GM19035 (cell line): ENCODE measurements at regions not wholly inside any gene's neighbourhood (a gene's known extent, or its start where the extent isn't known, plus 50 kb on each side); places are given as distances from the start of the nearest gene placed in this dataset.
A peak's percentile ranks its signal among the peaks of the same experiment; 100 is the strongest.

Source experiments
- ATAC-seq: cut with Tn5 transposase; IDR thresholded peaks from one replicate; pipeline ENCODE4 v1.9.1; 2021; ENCODE audit not compliant: unreplicated experiment

DNA sequence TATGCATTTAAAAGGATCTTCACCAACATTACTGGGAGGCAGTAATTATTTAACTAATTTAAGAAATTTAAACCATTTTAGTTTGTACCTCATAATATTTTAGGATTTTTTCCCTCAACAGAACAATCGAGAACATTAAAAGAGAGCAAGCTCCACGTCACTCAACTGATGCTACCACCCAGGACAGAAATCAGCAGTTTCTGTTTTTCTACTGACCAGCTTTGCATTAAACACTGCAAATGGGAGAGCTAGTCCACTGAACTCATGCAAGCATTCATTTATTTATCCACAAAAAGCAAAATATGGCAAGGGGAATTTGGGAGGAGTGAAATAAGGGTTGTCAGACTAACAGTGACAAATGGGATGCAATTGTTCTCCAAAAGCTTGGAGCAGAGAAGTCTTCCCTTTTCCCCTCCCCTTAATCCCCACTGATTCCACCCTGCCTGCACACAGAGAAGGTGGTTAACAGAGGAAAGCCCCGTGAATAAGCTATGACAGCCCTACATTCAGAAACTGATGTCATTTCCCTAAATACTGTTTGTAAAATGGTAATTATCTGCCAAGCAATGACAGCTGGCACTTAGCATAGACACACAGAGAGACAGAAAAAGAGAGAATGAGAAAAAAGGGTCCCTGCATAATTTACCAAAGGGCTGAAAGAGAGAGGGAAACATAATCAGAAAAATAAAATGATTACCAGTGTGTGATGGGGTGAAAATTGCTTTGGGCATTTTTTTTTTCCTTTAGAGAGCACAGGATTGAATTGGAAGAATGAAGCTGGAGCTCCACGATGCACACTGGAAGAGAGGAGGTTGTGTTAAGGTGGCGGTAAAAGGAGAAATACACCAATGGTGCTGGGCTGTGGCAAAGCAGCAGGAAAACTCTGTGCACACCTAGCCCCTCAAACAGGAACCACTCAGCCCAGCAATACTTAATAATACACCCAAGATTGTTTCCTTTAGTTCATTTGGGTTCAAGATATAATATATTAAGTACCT lies 777.4 kb downstream of the TUSC7 start:
- ATAC-seq, result peak; percentile 76

DNA sequence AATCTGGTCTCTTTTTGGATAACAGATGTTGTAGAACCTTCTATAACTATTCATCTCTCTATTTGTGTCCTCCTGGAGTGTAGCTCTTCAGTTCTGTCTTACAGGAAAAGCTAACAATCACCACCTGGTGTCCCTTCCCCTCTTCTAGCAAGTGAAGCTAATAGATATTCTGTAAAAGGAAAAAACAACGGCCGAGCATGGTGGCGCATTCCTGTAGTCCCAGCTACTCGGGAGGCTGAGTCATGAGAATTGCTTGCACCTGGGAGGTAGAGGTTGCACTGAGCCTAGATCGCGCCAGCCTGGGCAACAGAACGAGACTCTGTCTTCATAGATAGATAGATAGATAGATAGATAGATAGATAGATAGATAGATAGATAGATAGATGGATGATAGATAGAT lies 779.4 kb downstream of the TUSC7 start:
- no peak for ATAC-seq

DNA sequence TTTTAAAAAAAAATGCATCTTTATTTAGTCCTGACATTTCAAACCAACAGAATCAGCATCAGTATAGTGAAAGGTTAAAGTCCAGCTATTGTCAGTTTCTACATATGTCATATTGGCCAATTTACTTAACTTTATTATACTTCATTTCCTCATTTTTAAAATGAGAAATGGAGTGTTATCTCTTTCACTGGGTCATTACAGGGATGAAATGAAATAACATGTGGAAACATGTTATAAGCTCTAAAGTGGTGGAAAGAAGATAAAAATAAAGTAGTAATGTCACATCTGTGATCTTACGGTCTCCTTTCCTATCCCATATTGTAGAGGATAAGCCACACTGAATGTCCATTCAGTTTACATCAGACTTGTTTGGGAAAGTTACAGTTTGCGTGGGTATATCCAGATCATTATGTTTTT lies 780.1 kb downstream of the TUSC7 start:
- no peak for ATAC-seq

DNA sequence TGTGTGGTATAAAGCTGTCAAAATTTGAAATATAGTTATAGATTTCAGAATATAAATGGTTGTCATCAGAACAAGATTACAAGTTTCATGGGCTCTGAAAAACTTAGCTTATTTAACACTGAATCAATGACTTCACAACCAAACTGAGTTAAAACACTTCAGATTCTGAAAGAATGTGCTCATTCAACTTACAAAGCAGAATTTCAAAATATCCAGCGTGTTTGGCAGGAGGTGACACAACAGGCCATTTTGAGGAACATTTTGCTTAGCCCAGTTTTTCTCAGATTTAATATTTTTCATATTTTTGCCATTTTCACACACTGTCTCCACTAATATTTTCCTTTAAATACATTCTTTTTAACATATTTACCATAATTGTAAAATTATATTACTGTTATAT lies 781.1 kb downstream of the TUSC7 start:
- ATAC-seq, result no peak

DNA sequence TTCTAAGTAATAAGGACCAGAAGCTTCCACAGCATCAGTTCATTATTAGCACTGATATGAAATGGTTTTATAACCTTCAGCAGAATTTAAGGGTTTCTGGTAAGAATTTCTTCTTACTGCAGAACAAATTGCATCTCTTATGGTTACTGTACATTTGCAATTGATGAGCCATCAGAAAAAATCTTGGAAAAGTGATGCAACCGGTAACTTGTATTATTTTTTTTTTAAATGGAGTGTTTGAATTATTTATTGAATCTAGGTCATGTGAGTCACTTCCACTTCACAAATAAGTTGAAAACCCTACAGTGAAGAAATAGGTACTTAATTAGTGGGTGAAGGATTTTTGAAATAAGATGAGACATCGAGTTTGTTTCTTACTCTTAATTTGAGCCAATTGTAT lies 786.0 kb downstream of the TUSC7 start:
- ATAC-seq, result no peak

DNA sequence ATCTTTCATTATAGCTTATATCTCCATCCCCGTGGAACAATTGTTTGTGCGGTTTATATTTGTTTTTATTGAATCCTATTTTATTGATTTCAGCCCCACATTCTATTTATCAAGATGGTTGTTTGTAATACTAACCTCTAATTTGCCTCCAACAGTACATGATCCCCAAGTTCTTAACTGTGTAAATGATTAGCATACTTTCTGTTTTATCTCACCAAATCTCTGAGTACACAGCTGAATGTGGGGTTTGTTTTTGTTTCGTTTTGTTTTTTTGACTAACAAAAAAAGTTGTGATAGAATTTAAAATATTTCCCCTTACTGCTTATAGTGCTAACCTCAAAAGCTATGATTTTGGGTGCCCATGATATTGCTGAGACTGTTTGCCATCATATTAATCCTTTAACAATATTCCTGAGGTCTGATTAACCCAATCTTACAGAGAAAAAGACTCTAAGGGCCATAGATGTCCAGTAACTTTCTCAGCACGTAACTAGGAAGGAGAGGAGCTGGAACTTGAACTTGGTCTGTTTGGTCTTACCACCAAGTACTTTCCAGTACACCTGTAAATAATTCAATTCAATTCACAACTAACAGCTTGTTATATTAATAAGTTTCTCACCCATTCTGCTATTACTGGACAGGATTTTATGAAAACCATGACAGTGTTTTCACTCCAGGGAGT lies 789.8 kb downstream of the TUSC7 start:
- no peak for ATAC-seq

DNA sequence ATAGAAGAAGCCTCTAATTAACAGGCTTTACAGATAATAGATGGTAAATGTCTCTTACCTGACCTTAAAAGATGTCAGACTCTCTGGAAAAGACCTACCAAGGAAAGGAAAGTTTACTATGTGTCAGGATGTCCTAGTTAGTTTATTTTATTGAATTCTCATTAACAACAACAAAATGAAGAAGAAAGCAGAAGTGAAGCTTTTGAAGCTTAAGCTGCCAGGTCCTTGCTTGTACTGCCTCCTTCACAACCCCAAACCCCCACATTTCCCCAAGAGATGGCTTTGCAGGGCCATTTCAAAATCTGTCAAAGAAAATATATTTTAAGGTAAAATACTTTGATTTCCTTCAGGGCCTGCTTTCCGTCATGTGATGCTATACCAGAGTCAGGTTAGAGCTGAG lies 798.4 kb downstream of the TUSC7 start:
- no peak for ATAC-seq

DNA sequence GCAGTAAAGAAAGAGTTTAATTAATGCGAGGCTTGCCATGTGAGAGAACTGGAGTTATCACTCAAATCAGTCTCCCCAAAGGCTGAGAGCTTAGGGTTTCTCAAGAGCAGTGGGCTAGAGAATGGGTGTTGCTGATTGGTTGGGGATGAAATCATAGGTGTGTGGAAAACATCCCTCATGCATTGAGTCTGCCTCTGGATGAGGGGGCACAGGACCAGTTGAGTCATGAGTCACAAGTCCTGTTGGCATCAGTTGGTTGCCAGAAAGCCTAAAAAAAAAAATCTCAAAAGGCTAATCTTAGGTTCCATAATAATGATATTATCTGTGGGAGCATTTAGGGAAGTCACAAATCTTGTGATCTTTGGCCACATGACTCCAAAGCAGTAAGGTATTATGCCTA lies 800.3 kb downstream of the TUSC7 start:
- no peak for ATAC-seq

DNA sequence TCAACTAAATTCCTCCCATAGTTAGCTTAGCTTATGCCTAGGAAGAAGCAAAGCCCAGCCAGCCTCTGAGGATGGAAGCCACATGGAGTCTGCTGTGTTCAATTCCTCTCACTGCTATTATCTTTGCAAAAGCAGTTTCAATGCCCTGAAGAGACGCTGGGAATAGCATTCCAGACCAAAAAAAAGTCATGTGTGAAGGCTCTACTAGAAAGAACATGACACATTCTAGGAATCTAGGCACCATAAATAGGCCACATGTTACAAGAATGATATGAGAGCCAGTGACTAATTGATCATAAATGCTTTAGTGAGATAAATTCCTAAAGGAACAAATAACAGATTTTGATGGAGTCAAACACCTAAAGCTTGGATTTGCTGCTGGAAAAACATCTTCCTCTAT lies 800.8 kb downstream of the TUSC7 start:
- ATAC-seq, result no peak

DNA sequence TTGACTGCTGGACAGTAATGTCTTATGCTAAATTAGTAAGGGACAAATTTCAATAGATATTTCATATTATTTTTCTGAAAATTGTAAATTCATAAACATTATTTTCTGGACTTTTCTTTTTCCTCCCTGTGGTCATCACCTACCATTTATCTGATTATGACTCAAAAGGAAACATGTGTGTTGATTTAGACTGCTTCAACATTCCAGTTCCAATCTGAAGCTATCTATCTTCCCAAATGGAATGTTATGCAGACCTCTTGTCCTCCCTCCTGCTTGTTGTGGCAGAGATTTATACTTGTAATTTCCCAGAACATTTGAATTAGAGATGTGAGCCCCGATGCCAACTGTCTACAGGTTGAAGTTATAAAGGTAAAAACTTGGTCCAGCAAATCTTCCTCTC lies 803.4 kb downstream of the TUSC7 start:
- ATAC-seq, result no peak

DNA sequence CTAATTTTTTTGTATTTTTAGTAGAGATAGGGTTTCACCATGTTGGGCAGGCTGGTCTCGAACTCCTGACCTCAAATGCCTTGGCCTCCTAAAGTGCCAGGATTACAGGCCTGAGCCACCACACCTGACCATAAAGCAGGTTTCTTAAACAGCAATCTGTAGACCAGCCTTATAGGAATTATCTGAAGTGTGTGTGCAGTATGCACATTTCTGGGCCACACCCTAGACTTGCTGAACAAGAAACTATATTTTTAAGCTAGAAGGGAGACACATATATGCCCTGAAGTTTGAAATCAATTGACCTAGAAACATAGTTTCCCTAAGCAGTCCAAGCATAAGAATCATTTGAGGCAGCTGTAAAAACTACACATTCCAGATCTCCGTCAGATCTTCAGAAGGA lies 805.7 kb downstream of the TUSC7 start:
- ATAC-seq, result no peak

DNA sequence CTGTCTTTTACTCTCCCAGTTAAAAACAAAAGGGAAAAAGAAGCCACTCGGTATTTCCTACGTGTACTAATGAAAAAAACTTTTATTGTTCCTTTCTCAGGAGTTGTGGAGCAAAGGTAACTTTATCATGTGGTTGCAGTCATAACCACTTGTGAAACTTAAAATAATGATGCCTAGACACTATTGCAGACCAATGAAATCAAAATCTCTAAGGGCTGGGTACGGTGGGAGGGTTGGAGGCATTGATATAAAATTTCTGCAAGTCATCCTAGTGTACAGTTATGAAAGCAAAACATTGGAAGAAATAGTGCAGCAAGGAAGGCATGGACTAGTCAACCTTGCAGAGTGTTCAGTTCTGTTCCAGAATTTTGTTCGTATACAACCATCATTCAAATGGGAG lies 808.8 kb downstream of the TUSC7 start:
- no peak for ATAC-seq

DNA sequence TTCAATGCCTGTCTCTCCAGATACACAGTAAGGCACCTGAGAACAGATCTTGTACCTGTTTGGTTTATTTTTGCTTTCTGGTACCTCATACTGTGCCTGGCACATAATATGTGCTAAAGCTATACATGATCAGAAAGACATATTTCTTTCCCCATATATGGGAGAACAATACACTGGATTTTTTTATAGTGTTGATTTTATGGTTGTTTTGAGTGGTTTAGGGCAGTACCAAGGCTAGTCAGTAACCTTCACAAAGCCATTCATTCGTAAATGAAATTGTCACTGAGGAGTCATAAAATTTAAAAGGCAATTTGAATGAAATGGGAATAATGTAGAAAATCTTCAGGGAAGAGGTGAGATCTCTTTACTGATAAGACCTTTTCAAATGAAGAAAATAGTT lies 810.2 kb downstream of the TUSC7 start:
- no peak for ATAC-seq

DNA sequence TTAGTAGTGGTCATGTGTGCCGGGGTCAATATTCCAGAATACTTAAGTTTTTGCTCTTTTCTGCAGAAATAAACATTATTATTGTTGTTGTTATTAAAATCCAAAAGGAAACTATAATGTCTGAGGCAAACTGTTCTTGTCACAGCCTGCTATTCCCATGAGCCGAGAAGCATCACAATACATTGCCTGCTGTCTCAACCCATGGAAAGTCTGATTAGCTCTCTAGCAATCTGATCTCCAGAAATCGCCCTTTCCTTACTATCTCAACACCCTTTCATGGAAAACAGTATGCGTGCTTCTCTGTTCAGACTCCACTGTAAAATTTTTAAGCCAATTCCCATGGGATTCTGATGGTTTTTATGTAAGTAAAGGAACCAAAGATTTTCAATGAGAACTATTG lies 811.0 kb downstream of the TUSC7 start:
- ATAC-seq, result no peak

DNA sequence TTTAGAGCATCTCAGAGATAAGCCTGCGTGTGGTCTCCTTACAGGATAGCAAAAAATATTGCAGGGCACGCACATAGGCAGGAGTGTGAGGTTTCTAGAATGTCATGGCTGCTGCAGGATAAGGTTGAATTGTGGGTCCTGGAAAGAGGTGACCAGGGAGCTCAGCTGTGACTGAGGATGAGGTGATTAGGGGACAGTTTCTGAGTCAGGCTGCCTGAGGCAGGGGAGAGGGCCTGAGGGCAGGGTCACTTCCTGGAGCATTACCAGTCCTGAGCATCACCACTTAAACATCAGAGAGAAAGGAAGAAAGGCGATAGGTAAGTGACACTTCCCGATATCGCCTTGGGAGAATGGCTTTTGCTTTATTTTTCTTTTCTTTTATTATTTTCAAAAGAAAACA lies 813.8 kb downstream of the TUSC7 start:
- ATAC-seq, result no peak

DNA sequence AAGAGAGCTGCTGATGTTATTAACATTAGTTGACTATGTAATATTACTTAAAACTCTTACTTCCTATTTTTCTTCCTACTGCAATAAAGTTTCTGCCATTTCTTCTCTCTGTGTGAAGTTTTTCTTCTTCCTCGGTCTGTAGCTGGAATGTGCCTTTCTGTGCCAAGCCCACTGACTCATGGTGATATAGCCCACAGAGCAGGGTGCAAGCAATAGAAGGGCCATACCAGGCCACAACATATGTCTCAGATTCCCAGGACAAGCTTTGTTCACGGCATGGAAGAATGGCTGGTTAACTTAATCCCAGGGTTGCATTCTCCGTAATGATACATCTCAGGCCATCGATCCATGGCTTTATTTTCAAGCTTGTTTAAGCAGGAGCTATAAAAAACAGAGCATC lies 815.3 kb downstream of the TUSC7 start:
- ATAC-seq, result no peak

DNA sequence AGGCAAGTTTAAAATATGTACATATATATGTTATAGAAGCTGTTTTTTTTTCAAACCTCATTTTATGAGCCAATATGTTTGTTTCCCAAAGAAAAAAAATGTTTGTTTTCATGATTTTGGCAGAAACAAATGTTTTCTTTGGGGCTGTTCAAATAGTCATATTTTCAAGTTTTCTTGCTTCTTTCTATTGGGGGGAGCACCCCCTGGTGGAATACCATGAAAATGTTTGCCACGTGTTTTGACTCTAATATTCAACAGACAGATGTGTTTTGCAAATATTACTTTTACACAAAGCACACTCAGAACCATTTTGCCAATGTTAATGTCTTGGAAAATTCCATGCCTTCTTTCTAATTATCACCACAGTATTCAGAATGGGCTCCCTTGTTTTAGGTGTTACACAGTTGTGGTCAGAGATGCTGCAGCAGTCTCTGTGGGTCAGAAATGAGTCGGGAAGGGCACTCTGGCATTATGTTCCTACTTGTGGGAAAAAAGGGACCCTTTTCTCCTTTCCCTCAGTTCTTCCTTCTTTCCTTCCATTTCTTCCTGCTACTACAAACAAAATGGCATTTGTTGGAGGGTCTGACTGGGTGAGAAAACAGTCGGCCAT lies 817.0 kb downstream of the TUSC7 start:
- no peak for ATAC-seq

DNA sequence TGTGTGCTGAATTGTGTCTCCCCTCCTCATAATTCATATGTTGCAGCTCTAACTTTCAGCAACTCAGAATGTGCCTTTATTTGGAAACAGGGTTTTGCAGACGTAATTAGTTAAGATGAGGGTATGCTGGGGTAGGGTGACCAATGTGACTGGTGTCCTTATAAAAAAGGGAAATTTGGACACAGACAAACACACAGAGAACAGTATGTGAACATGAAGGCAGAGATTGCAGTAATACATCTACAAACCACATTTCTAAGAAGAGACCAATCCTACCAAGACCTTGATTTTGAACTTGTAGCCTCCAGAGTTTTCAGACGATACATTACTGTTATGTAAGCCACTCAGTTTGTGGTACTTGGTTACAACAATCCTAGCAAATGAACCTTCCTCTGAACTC lies 817.8 kb downstream of the TUSC7 start:
- no peak for ATAC-seq

DNA sequence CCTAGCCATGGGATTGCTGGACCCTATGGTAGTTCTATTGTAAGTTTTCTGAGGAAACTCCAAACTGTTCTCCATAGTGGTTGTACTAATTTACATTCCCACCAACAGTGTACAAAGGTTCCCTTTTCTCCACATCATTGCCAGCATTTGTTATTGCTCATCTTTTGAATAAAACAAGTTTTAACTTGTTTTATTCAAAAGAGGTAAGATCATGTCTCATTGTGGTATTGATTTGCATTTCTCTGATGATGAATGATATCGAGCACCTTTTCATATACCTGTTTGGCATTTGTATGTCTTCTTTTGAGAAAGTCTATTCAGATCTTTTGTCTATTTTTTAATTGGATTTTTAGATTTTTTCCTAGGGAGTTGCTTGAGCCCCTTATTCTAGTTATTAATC lies 819.1 kb downstream of the TUSC7 start:
- no peak for ATAC-seq

DNA sequence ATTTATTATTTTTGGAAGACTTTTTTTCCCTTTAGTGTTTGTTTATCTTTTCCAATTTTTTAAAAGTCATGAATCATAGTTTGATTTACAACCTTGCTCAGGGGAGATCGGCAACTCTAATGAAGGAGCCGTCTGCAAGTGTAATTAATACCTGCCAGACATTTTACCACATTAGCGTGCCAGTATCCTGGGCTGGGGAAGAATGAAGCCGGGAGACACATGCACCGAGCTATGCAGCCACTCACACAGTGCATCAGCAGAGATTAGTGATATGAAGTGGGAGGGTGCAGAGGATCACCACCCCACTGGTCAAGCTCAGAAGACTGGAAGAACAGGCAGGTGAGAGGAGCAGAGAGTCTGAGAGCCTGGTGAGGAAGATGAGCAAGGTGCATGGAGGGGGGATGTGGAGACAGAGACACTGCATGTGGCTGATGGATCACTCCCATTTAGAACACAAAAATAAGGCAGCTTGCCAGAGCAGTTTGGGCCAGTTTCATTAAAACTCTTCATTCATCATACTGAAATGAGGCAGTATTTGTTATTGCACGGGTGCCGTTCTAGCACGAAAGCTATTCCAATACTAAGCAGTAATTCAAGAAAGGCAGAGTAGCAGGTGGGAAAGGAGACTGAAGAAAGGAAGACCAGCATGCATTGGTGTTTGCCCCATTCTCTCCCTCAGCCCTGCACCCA lies 821.6 kb downstream of the TUSC7 start:
- ATAC-seq, result no peak

DNA sequence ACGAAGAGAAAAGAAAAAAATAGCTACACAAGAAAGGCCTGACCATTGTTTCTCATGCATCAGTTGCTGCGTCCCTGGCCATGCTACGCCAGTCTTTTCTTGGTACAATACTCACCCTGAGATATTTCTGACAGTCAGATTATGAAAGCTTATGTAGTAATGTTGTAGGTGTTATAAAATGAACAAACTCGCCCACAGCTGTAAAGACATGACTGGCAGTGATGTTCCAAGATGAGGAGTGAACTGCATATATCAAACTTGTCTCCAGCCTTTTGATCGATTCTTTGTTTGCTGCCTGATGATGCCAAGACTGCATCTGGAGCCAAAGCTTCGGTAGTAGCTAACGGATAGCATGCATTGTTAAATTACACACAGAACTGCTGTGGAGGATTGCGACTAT lies 822.7 kb downstream of the TUSC7 start:
- ATAC-seq, result no peak
